ENCODE measurements at regions not wholly inside any gene's neighbourhood (a gene's known extent, or its start where the extent isn't known, plus 50 kb on each side); places are given as distances from the start of the nearest gene placed in this dataset.

GRCh38 chr10:10591715-10592341 lies 425.8 kb upstream of the CELF2 start:
- TF ChIP-seq CTCF (optimal IDR thresholded peaks at IDR 0.05 in 1 of 3, IDR thresholded peaks at IDR 0.05 in 1 of 3, conservative IDR thresholded peaks at IDR 0.05 in 1 of 3; ENCODE audit: extremely low read depth in 1 of 3, insufficient read depth in 2 of 3, low read length in 3 of 3) (no peak), EZH2 (IDR thresholded peaks at IDR 0.05; ENCODE audit: low read length) (no peak)
